ENCODE measurements at regions not wholly inside any gene's neighbourhood (a gene's known extent, or its start where the extent isn't known, plus 50 kb on each side); places are given as distances from the start of the nearest gene placed in this dataset.

GRCh38 chr20:8079976-8080375, 52.1 kb upstream of the PLCB1 start:
- Mint-ChIP-seq H3K4me3 (ENCODE audit: low read depth) (no peak overlapping the region), H3K4me1 (ENCODE audit: low read depth) (peaks cover 3% of the 10 kb centered on the region), H3K27me3 (no peaks in the 10 kb centered on the region), H3K9me3 (ENCODE audit: low read depth) (no peaks in the 10 kb centered on the region), H3K36me3 (ENCODE audit: insufficient read depth) (no peaks in the 10 kb centered on the region), H3K27ac (no peak overlapping the region)
- no peak for DNase-seq (ENCODE audit: low spot score, unreplicated experiment)
- TF ChIP-seq CTCF (IDR thresholded peaks at IDR 0.05; ENCODE audit: unreplicated experiment): no peak

- Mint-ChIP-seq H3K27ac (no peak overlapping the region), H3K4me1 (ENCODE audit: low read depth) (peaks cover 2% of the 10 kb centered on the region), H3K36me3 (ENCODE audit: insufficient read depth) (no peaks in the 10 kb centered on the region), H3K4me3 (ENCODE audit: low read depth) (no peak overlapping the region), H3K9me3 (ENCODE audit: low read depth) (no peaks in the 10 kb centered on the region), H3K27me3 (no peaks in the 10 kb centered on the region)
- DNase-seq (ENCODE audit: low spot score, unreplicated experiment): no peak
- TF ChIP-seq CTCF (IDR thresholded peaks at IDR 0.05; ENCODE audit: unreplicated experiment): peak; percentile 47
Observed at GRCh38 chr20:8082025-8082424, 50.0 kb upstream of the PLCB1 start.
